ENCODE measurements at regions not wholly inside any gene's neighbourhood (a gene's known extent, or its start where the extent isn't known, plus 50 kb on each side); places are given as distances from the start of the nearest gene placed in this dataset.

DNA sequence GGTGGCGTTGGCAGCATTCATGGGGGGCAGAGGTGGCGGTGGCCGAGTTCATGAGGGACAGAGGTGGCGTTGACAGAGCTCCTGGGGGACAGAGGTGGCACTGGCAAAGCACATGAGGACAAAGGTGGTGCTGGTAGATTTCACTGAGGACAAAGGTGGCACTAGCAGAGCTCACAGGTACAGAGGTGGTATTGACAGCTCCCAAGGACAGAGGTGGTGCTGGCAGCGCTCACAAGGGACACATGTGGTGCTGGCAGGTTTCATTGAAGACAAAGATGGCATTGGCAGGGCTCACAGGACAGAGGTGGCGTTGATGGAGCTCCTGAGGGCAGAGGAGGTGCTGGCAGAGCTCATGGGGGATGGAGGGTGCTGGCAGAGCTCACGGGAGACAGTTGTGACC lies 425.4 kb downstream of the CTTN start:
- TF ChIP-seq BHLHE40 (IDR thresholded peaks at IDR 0.05; ENCODE audit: borderline replicate concordance) (no peak), SP1 (IDR thresholded peaks at IDR 0.05) (no peak), HDGF (IDR thresholded peaks at IDR 0.05; ENCODE audit: borderline replicate concordance) (no peak), NFRKB (IDR thresholded peaks at IDR 0.05) (no peak), SUZ12 (IDR thresholded peaks at IDR 0.05) (no peak), TARDBP (IDR thresholded peaks at IDR 0.05) (no peak), ELF4 (IDR thresholded peaks at IDR 0.05) (no peak), FOXA1 (IDR thresholded peaks at IDR 0.05) (no peak), L3MBTL2 (conservative IDR thresholded peaks at IDR 0.05) (no peak), FOXM1 (IDR thresholded peaks at IDR 0.05; ENCODE audit: borderline replicate concordance) (no peak), CTBP1 (IDR thresholded peaks at IDR 0.05; ENCODE audit: borderline replicate concordance) (no peak)
- TF ChIP-seq, protein P1, sequence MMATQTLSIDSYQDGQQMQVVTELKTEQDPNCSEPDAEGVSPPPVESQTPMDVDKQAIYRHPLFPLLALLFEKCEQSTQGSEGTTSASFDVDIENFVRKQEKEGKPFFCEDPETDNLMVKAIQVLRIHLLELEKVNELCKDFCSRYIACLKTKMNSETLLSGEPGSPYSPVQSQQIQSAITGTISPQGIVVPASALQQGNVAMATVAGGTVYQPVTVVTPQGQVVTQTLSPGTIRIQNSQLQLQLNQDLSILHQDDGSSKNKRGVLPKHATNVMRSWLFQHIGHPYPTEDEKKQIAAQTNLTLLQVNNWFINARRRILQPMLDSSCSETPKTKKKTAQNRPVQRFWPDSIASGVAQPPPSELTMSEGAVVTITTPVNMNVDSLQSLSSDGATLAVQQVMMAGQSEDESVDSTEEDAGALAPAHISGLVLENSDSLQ (IDR thresholded peaks at IDR 0.05), result no peak

Data from HEK293T (cell line).